Transverse colon (tissue), 3 donors: ENCODE measurements at regions not wholly inside any gene's neighbourhood (a gene's known extent, or its start where the extent isn't known, plus 50 kb on each side); places are given as distances from the start of the nearest gene placed in this dataset.

Source experiments
- EP300 ChIP-seq: sonication (generic); formaldehyde crosslinking; IDR thresholded peaks from one replicate; pipeline ENCODE4 v1.6.1; 2017; ENCODE audit warnings: antibody characterized with exemption, low read depth
- POLR2A ChIP-seq: fragments of 450-650 bp; IDR thresholded peaks from one replicate; pipeline ENCODE4 v1.6.1; 2016; ENCODE audit warnings: antibody characterized with exemption, mild to moderate bottlenecking, moderate library complexity
- TF ChIP-seq, protein P1 (sequence below), 5 experiments: fragments of 200-600 bp in 3 of 5; fragments of 450-650 bp in 2 of 5; sonication (generic) in 3 of 5; IDR thresholded peaks; 1 replicate in 2 of 5; 2 replicates in 3 of 5; pipeline ENCODE4 v1.5.1; 2016 to 2017; ENCODE audit warnings: antibody characterized with exemption in 5 of 5, inconsistent platforms in 3 of 5, mild to moderate bottlenecking in 2 of 5, moderate library complexity in 1 of 5

- TF ChIP-seq, protein P1, sequence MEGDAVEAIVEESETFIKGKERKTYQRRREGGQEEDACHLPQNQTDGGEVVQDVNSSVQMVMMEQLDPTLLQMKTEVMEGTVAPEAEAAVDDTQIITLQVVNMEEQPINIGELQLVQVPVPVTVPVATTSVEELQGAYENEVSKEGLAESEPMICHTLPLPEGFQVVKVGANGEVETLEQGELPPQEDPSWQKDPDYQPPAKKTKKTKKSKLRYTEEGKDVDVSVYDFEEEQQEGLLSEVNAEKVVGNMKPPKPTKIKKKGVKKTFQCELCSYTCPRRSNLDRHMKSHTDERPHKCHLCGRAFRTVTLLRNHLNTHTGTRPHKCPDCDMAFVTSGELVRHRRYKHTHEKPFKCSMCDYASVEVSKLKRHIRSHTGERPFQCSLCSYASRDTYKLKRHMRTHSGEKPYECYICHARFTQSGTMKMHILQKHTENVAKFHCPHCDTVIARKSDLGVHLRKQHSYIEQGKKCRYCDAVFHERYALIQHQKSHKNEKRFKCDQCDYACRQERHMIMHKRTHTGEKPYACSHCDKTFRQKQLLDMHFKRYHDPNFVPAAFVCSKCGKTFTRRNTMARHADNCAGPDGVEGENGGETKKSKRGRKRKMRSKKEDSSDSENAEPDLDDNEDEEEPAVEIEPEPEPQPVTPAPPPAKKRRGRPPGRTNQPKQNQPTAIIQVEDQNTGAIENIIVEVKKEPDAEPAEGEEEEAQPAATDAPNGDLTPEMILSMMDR (IDR thresholded peaks at IDR 0.05) = no peak
- TF ChIP-seq EP300 (no peak), POLR2A (no peak)
Observed at GRCh38 chr12:107254258-107254856, 161.0 kb upstream of the CRY1 start.
